Gastroesophageal sphincter (tissue), 3 donors: ENCODE measurements at regions not wholly inside any gene's neighbourhood (a gene's known extent, or its start where the extent isn't known, plus 50 kb on each side); places are given as distances from the start of the nearest gene placed in this dataset.

Experiments used
- CTCF ChIP-seq, 4 experiments: fragments of 200-600 bp in 2 of 4; fragments of 450-650 bp in 2 of 4; sonication (generic) in 1 of 4; IDR thresholded peaks; one replicate each; pipeline ENCODE4 v1.5.1; 2017 to 2019; ENCODE audit warnings: antibody characterized with exemption in 4 of 4, mild to moderate bottlenecking in 2 of 4, moderate library complexity in 2 of 4
- POLR2A ChIP-seq, 2 donors: fragments of 450-650 bp; IDR thresholded peaks; one replicate each; pipeline ENCODE4 v1.6.1; 2017; ENCODE audit warnings: antibody characterized with exemption in 2 of 2, mild to moderate bottlenecking in 2 of 2, moderate library complexity in 1 of 2

GRCh38 chr2:219980638-219981037, 353.2 kb downstream of the SLC4A3 start:
- TF ChIP-seq POLR2A (IDR thresholded peaks at IDR 0.05) (no peak), CTCF (IDR thresholded peaks at IDR 0.05) (no peak)
